ENCODE measurements at regions not wholly inside any gene's neighbourhood (a gene's known extent, or its start where the extent isn't known, plus 50 kb on each side); places are given as distances from the start of the nearest gene placed in this dataset.

DNA sequence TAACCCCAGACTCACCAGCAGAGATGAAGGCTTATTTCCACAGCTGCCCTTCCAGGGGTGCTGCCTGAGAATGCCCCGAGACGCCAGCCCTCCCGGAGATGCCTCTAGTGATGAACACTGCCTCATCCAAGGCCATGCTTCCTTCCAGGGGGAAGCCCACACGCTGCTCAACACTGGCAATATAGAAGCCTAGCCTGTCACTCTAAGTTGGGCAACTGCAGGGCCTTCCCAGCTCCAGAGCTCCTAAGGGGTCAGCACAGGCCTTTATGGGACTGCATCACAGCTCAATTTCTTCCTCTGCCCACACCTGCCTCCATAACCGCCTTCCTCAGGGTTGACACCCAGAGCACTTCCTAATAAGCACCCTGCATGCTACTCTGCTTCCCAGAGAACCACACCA is 217.7 kb downstream of the ABHD5 start:
- TF ChIP-seq GATA3 (IDR thresholded peaks at IDR 0.05; ENCODE audit: low read depth, low read length) = no peak
- TF ChIP-seq GATA2 (IDR thresholded peaks at IDR 0.05; ENCODE audit: low read depth, low read length) = no peak

- TF ChIP-seq GATA3 (IDR thresholded peaks at IDR 0.05; ENCODE audit: low read depth, low read length) (no peak), GATA2 (IDR thresholded peaks at IDR 0.05; ENCODE audit: low read depth, low read length) (no peak)
Measured at GRCh38 chr3:43909149-43909548, 218.4 kb downstream of the ABHD5 start.

DNA sequence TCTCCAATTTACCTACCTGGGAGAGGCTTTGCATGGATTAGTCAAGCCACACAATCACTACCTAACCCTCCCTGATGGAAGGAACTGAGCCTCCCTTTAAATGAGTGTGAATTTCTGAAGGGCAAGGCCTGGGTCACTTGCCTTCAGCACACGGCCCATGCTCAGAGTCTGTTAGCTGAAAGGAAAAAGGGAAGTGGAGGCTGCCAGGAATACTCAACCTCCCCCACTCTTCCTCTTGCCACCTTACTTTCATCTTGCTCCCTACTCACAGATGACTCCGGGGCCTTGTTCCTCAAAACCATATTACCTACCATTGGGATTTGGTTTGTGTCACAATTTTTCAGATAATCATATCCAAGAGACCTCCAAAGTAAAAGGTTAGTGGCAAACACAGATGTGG is 220.0 kb downstream of the ABHD5 start:
- TF ChIP-seq GATA3 (IDR thresholded peaks at IDR 0.05; ENCODE audit: low read depth, low read length) = no peak
- TF ChIP-seq GATA2 (IDR thresholded peaks at IDR 0.05; ENCODE audit: low read depth, low read length) = no peak

DNA sequence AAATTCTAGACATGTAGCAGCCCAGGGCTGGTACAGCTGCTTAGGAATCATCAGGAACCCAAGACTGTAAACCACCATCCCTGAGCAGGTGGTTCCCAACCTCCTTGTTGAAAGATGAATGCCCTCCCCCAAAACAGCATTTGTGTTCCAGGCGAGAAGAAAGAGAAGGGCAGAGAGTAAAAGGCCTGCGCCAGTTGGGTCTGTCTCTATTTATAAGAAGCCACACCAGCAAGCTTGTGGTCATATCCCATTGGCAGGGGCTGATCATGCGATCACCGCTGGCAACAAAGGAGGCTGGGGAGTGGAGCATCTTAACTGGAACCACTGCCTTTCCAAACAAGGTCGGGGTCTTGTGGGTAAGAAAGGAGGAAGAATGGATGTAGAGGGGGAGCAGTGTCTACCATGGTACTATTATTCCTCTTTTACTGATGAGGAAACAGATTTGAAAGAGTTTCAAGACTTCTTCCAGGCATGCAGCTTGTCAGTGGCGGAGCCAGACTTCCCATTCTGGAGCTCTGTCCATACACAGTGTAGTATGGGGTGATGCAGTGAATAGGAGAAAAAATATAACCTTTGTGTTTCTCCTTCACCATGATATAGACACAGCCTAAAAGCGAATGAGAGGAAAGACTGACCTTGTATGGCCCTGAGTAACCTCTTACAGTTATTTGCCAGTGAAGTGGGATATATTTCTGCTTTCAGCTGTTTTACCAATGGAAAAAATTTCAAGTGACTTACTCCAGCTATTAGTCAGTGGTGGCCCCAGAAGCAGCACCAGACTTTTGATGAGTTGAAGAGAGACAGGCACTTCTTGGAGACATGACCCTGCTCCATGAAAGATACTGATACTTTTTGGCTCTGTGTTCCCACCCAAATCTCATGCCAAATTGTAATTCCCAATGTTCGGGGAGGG is 222.6 kb downstream of the ABHD5 start:
- no peak for TF ChIP-seq GATA2 (IDR thresholded peaks at IDR 0.05; ENCODE audit: low read depth, low read length)
- no peak for TF ChIP-seq GATA3 (IDR thresholded peaks at IDR 0.05; ENCODE audit: low read depth, low read length)

- no peak for TF ChIP-seq GATA3 (IDR thresholded peaks at IDR 0.05; ENCODE audit: low read depth, low read length)
- no peak for TF ChIP-seq GATA2 (IDR thresholded peaks at IDR 0.05; ENCODE audit: low read depth, low read length)
Measured at GRCh38 chr3:43914269-43914668, 223.5 kb downstream of the ABHD5 start.

DNA sequence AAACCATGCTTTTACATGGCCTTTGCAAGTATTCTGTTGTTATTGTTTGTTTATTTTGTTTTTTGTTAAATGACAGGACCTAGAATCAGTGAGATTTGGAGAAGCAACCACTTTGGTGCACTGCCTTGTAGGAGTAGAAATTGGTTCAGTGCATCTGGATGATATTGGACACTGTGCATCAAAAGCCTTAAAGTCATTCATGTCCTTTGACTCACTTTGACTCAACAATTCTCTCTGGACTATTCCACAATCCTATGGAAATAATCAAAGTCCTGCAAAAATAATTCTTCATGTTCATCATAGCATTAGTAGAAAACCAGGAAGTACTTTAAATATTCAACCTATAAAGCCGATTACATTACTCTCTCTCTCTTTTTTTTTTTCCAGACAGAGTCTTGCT is 224.8 kb downstream of the ABHD5 start:
- TF ChIP-seq GATA3 (IDR thresholded peaks at IDR 0.05; ENCODE audit: low read depth, low read length) = no peak
- no peak for TF ChIP-seq GATA2 (IDR thresholded peaks at IDR 0.05; ENCODE audit: low read depth, low read length)

DNA sequence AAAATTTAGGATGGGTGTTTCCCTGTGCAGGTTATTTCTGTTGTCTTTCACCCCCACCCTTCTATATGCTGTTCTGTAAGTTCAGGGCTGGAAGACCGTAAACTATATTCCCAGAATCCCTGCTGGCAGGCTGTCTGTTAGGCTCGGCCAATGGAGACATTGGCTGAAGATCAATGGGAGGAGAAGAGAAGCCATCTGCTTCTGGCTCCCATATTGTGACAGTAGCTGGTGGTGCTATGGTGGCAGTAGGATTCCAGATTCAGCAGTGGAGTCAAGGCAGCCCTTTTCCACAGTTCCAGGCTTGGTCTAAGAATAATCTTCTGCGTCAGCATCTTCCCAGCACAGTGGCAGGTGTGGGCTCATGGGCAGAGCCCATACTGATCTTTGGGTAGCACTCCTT is 226.6 kb downstream of the ABHD5 start:
- TF ChIP-seq GATA3 (IDR thresholded peaks at IDR 0.05; ENCODE audit: low read depth, low read length) = no peak
- no peak for TF ChIP-seq GATA2 (IDR thresholded peaks at IDR 0.05; ENCODE audit: low read depth, low read length)

DNA sequence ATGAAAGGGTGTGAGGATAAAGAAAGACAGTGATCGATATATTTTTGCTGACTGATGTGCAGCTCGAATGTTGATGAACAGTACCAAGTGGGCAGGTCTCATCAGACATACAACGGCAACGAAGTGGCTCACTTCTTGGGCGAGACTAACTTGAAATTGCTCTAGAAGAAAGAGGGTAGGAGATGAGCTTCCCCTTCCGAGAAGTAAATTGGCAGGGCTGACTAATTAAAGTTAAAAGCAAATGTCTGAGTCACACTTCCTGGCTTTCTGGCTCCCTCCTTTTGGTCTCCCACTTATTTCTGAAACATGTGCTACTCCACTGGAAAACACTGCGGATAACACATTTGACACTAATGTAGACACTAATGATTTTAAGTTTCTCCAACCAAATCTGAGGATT is 228.3 kb downstream of the ABHD5 start:
- TF ChIP-seq GATA3 (IDR thresholded peaks at IDR 0.05; ENCODE audit: low read depth, low read length) = no peak
- no peak for TF ChIP-seq GATA2 (IDR thresholded peaks at IDR 0.05; ENCODE audit: low read depth, low read length)

DNA sequence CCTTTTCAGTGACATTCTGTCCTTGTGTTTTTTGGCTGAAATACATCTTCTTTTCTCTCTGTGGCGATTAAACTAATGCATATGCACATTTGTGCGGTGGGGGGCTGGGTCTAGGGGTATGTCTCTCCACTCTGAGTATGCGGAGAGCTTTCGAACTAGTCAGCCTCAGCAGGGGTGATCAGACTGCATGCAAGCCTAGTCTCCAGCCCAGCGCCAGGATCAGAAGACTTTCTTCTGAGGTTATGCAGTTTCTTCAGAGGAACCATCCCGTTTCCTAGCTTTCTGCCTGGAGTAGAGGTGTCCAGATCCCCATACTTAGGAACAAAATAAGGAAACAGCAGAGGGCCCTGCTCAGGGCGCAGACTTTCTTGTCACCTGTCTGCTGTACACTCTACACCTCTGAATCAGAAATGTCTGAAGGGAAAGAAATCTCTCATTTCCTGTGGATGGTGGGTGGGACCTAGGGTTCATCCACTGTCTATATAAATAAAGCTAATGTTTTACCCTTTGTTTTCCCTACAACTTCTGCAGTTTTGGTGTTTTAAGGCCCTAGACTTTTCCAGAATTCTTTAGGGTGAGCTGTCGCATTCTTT is 230.4 kb downstream of the ABHD5 start:
- TF ChIP-seq GATA2 (IDR thresholded peaks at IDR 0.05; ENCODE audit: low read depth, low read length) (no peak), GATA3 (IDR thresholded peaks at IDR 0.05; ENCODE audit: low read depth, low read length) (no peak)

DNA sequence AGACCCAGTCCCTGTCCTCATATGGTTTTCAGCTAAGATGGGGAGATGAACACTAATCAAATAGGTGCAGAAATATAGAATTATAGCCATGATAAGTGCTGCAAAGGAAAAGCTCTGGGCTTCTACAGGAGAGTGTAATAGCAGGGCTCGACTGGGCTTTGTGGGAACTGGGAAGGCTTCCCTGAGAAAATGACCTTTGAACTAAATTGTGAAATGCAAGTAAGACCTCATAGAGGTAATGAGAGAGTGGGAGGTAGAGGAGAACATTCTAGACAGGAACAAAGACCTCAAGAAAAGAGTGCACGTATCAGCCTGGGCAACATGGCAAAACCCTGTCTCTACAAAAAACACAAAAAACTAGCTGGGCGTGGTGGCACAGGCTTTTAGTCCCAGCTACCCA is 231.6 kb downstream of the ABHD5 start:
- TF ChIP-seq GATA3 (IDR thresholded peaks at IDR 0.05; ENCODE audit: low read depth, low read length) = no peak
- no peak for TF ChIP-seq GATA2 (IDR thresholded peaks at IDR 0.05; ENCODE audit: low read depth, low read length)

GRCh38 chr3:43923104-43923882 is 232.6 kb downstream of the ABHD5 start:
- TF ChIP-seq GATA3 (IDR thresholded peaks at IDR 0.05; ENCODE audit: low read depth, low read length) (no peak), GATA2 (IDR thresholded peaks at IDR 0.05; ENCODE audit: low read depth, low read length) (no peak)

DNA sequence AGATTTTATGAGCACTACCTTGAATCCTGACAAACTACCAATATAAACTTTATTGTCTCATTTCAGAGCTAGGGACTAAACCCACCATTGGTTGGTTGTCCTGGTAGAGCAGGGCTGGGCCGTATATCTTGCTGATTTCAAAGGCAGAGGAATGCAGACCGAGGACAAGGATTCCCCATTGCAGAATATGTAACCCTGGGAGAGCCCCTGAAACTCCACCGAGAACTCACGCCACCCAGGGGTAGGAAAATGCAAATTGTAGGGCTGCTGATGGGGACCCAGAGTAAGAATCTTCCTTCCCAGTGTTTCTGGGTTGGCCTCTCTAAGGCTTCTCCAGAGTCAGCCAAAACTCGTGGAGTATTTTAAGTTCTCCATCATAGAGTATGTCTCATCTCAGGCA is 235.3 kb downstream of the ABHD5 start:
- TF ChIP-seq GATA2 (IDR thresholded peaks at IDR 0.05; ENCODE audit: low read depth, low read length) (no peak), GATA3 (IDR thresholded peaks at IDR 0.05; ENCODE audit: low read depth, low read length) (no peak)

DNA sequence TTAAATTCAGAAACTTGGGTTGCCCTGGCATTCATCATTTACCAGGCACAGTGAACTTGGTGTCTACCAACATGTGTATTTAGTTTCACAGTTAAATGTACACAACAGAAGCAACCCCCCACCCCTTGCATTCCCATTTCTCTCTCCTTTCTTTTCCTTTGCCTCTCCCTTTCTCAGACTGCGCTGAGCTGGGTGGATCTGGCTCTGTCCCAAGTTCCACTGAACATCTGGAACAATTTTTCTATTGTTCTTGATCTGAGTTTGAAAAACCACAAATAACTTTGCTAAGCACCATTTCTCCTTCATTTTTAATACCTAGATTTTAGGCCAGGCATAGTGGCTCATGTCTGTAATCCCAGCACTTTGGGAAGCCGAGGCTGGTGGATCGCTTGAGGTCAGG is 242.2 kb downstream of the ABHD5 start:
- no peak for TF ChIP-seq GATA2 (IDR thresholded peaks at IDR 0.05; ENCODE audit: low read depth, low read length)
- TF ChIP-seq GATA3 (IDR thresholded peaks at IDR 0.05; ENCODE audit: low read depth, low read length) = no peak

- no peak for TF ChIP-seq GATA3 (IDR thresholded peaks at IDR 0.05; ENCODE audit: low read depth, low read length)
- no peak for TF ChIP-seq GATA2 (IDR thresholded peaks at IDR 0.05; ENCODE audit: low read depth, low read length)
Measured at GRCh38 chr3:43948013-43948412, 257.3 kb downstream of the ABHD5 start.

Measured in SH-SY5Y (cell line).